Forelimb muscle (tissue), 1 donor: ENCODE measurements at regions not wholly inside any gene's neighbourhood (a gene's known extent, or its start where the extent isn't known, plus 50 kb on each side); places are given as distances from the start of the nearest gene placed in this dataset.
"Not testable (repeated sequence)": the region's sequence is repeated elsewhere in the genome, so short reads cannot be mapped to it uniquely, and the experiment has no call there.

Source experiments
- DNase-seq: peaks from one replicate; pipeline ENCODE4 v3.0.0-alpha.2; 2013; ENCODE audit warnings: low read depth

DNA sequence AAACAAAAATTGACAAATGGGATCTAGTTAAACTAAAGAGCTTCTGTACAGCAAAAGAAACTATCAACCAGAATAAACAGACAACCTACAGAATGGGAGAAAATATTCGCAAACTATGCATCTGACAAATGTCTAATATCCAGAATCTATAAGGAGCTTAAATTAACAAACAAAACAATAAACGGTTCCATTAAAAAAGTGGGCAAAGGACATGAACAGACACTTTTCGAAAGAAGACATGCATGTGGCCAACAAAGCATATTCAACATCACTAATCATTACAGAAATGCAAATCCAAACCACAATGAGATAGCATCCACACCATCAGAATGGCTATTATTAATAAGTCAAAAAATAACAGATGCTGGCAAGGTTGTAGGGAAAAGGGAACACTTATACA lies 50.5 kb upstream of the MED13L start:
- DNase-seq = not testable (repeated sequence)

DNA sequence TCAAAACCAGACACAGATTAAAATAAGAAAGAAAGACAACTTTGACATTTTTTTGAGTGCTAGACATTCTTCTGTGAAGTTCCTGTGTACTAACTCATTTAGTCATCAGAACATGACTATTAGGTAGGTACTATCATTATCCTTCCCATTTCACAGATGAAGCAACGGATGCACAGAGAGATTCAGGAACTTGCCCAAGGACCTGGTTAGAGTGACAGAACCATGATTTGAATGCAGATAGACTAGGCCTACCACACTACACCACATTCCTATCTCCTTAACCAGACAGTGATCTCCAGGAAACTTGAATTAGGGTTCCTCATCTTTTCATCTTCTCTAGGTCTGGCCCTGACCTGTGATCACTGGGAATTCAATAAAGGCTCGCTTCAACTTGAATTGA lies 54.4 kb upstream of the MED13L start:
- DNase-seq = no peak

DNA sequence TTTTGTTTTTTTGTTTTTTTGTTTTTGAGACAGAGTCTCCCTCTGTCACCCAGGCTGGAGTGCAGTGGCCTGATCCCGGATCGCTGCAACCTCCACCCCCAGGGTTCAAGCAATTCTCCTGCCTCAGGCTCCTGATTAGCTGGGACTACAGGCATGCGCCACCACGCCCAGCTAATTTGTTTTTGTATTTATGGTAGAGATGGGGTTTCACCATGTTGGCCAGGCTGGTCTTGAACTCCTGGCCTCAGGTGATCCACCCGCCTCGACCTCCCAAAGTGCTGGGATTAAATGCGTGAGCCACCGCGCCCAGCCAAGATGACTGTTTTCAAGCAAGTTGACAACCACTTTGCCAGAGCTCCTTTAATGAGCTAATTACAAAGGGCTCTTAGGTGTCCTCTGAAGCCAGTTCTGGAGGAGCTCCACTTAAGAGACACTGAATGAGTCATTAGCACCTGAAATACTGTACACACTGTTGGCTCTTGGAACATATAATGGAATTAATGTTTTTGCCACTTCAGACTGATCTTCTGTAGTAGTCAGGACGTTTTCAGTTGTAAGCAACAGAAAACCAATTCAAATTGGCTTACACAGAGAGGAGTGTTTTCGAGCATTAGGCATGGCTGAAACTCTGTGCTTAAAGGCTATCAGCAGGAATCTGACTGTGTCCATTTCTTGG lies 55.4 kb upstream of the MED13L start:
- DNase-seq = no peak

DNA sequence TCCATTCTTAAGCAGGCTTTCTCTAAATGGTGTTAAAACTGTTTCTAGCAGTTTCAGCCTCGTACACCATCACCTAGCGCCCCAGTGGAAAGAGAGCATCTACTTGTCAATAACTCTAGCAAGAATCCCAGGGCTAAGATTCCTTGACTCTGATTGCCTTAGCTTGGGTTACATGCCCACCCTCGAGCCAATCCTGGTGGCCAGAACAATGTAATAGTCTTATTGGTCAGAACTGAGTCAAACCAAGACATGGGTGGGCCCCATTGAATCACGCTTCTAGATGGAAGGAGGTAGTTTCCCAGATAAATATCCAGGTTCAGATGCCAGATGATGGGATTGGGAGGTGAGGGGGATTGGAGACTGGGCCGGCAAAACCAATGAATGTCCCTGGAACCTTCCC lies 55.9 kb upstream of the MED13L start:
- no peak for DNase-seq

DNA sequence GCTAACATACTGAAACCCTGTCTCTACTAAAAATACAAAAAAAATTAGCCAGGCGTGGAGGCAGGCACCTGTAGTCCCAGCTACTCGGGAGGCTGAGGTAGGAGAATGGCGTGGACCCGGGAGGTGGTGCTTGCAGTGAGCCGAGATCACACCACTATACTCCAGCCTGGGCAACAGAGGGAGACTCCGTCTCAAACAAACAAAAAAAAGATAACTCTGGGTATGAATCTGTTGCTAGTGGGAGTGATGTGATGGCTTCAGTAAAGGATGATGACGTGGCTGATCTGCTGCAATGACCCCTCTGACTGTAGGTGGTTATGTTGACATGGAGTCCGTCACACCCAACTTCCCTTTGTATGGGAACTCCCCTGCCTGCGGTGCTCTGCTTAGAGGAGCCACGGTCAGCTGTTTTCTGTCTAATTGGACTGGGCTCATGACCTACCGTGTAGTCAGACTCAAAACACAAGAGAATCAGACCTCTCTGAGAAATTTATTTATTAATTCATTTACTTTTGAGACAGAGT lies 59.1 kb upstream of the MED13L start:
- DNase-seq = no peak

DNA sequence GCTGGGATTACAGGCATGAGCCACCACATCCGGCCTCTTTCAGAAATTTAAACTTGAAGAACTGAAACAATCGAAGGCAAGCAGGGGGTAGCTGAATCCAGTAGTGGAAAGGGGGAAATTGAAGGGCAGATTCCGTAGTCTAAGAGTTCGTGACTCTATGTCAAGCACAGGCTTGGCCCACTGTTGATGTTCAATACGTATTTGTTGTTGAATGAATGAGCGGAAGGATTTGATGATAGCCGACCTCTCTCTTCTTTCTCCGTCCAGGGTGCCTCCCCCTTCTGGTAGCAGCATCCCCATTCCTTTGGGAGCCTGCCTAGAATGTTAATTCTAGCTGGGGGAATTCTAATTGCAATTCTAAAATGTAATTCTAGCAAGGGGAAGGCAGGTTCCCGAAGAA lies 59.8 kb upstream of the MED13L start:
- DNase-seq = no peak

DNA sequence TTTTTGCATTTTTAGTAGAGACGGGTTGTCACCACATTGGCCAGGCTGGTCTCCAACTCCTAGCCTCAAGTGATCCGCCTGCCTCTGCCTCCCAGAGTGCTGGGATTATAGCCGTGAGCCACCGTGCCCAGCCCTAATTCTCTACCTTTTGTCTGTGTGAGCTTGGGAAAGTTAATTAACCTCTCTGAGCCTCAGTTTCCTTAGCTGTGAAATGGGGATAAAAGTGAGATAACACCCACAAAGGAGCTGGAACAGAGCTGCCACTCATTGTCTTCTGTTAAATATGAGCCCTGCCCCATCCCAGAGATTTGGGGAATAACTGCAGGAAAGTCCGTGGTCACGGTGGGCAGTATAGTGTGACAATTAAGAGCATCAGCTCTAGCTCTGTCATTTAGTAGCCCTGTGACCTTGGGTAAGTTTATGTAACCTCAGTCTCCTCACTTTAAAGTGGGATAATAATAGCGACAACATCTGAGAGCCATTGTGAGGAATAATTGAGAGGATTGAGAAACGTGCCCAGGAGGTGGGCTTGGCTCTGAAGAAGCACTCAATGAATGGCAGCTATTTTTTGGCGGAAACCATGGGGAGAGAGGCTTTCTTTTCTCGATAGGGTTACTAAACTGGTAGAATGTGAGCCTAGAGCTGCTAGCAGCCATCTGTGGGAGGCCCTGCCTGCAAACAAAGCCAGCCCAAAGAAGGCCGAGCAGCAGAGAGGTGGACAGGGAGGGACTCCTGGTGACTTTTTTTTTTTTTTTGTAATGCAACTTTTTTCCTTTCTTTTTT lies 60.8 kb upstream of the MED13L start:
- DNase-seq = no peak

DNA sequence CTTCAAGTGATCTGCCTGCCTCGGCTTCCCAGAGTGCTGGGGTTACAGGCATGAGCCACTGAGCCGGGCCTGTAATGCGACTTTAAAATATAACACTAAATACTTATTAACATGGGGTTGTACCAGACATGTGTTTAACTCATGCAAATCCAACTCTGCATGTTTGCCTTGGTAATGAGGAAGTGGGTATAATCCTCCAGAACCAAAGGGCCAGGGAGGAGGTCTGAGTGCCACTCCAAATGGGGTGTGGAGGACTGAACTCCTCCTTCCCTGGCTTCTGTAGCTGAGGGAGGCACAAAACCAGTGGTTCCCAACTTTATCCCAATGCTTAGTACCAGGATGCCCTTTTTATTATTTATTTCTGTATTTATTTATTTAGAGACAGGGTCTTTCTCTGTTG lies 61.6 kb upstream of the MED13L start:
- DNase-seq = no peak

DNA sequence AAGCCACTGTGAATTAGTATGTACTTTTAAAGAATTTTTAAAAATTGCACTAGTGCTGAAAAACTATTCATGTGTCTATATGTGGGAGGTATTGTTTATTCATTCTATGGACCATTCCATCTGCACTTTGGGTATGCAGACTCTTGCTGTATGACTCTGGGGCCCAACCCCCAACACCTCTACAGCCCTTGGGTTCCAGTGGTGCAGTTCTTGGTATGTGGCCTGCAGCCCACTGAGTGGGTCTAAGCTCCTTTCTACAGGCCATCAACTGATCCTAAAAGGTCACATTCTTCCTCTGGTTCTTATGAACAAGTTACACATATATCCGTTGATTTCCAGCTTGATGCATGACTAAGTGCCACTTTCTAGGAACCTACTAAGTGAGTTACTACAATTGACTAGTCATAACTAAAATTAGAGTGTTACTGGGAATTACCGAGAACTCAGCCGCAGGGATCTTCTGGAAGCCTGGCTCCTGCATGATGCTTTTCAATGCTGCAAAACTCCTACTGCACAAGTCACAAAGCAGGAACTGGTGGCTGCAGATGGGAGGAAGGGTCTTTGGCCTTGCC lies 62.4 kb upstream of the MED13L start:
- no peak for DNase-seq

DNA sequence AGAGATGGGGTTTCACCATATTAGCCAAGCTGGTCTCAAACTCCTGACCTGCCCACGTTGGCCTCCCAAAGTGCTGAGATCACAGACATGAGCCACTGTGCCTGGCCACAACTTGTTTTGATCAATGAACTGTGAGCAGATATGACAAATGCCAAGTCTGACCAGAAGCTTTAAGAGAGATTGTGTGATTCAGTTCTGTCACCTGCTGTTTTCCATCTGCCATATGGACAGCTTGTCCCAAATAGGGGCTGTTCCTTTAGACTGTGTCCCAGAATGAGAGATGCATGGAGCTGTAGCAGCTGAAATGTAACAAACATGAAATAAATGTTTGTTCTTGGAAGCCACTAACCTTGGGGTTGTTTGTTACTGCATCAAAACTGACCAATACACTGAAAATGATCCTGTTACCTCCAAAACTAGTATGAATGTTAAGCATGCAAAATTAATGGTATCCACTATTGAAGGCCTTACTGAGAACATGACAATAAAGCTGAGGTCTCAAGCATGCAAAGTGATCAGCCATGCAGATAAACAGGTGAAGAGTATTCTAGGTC lies 65.9 kb upstream of the MED13L start:
- DNase-seq = no peak

DNA sequence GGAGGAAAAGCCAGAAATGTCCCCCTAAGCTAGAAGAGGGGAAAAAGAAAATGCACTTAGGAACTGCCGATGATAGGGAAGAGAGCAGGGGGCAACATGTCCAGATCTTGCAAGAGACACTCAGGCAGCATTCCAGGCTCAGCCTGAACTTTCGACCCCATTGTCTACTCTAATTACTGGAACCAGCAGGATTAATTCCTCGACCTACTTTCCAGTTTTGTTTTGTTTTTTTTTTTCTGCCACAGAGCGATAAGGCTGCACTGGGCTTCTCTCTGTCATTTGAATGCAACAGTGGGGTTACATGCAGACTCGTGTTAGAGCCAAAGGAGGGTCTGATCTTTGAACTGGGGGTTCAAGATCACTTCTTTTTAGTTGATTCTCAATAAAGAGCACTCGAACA lies 68.7 kb upstream of the MED13L start:
- DNase-seq = no peak

DNA sequence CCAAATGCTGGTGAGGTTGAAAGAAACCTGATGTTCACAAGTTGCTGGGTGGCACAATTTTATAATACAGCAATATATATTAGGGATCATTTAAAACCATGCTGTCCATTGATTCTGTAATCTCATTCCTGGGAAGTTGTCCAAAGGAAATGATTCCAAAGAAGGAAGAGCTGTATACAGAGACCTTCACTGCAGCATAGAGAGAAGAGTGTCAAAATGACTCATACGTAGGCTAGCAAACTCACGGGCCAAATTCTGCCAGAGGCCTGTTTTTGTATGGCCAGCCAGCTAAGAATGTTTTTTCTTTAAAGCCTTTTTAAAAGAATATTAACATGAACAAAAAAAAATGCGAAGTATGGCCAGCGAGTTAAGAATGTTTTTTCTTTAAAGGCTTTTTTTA lies 69.2 kb upstream of the MED13L start:
- no peak for DNase-seq

DNA sequence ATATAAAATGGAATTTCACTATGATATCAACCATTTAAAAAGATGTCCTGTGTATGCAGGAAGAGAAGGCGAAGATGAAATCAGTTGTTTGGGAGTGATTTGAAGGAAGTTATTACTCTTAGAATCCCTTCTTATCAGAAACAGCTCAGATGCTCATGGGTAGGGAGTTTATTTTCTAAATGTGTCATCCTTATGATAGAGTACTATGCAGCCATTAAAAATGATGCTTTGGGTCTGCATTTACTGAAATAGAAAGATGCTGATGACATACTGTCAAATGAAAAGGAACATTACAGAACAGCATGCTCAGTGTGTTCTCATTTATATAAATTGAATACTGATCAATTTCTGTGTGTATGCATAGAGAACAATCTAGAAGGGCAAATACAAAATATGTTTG lies 69.8 kb upstream of the MED13L start:
- no peak for DNase-seq

DNA sequence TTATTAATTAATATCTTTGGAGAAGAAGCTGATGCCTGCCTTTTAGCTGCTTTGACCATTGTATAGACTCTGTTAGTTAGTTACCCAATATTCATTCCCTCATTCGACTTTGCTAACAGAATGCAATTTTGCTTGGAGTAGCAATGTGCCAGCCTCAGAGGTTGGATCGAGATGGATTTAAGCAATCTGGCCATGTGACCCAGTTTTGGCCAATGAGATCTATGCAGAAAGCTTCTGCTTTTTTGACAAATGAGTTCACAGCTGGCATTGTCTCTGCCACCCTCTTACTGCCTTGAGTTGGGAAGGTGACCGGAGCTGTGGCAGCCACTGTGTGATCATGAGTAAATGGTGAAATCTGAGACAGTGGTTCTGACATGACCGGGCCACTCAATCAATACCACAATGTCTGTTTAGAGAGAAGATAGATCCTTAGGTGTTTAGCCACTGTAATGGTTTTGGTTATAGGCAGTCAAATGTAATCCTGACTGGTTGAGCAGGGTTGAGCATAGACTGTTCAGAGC lies 74.9 kb upstream of the MED13L start:
- no peak for DNase-seq

DNA sequence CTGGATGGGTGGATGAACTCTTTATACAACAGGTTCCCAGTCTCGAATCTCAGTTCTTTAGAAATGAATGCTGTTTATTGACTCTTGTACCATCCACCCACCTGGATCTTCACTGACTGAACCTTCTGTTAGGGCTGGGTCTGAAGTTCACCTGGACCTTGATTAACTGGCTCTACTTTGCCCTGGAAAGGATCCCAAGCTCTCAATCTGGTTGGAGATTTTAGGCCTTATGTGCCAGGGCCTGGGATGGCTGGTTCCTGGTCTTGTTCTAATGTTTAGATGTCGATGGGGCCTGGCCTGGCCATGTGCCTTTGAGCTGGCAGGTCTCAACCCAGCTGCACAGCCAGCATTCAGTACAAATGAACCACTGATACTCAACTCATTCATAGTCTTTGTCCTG lies 76.5 kb upstream of the MED13L start:
- no peak for DNase-seq

DNA sequence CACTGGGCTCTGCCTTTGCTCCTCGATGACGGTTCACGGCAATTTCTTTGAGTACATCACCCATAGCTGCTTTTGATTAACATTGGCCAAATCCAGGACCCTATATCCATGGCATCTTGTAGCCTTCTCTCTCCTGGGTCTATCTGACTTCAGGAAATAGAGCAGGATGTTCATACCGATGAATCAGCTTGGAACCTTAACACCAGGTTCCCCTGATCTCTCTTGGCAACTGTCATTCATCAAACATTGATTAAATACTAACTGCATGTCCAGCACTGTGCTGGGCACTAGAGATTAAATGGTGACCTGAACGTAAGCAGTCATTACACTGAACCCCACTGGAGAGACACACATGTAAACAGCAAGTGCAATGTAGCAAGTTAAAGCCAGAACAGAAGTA lies 77.0 kb upstream of the MED13L start:
- no peak for DNase-seq

DNA sequence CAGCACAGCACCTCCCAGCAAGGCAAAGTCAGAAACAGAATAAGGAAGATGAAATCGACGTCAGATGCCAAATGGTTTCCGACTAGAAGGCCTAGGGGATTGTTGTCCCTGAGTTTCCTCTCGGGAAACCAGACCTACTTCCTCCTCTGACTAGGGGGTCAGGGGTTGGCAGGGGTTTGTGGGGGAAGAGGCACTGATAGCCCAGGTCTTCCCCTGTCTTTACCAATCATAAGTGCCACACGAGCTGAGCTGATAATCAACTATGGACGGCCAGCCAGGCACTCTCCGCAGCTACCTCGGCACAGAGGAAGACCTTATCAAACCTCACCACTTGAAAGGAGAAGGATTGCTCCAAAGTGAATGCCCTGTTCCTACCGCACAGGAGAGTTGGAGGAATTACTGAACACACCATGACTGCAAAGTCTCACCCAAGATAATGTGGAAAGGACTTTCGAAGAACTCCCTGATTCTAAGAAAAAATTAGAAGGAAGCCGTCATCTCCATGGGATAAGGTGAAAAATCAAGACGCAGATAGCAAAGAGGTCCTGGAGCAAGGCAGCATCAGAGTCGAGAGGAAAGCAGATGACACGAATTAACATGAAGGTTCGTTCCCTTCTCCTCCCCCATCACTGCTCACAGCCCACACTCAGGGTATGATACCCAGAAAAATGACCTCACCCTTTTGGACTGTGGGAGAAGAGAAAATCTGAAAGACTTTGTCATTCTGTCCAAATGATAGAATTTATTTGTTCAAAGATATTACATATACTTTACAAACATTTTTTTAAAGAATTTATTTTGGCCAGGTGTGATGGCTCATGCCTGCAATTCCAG lies 77.7 kb upstream of the MED13L start:
- DNase-seq = no peak

DNA sequence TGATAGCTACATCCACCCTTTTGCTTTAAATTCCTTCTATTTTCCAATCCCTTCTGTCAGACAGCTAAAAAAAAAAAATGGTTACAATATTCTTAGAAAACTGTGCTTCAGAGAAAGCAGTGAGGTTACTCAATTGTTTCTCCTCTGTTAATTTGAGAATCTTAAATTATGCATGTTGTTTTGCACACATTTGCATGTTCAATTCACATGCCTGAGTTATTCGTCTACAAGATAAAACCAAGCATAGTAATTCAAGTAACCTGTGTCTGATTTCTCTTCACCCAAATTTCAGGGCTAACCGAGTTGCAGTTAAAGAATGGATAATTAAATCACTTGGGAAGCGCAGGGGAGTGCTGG lies 81.0 kb upstream of the MED13L start:
- DNase-seq = no peak

DNA sequence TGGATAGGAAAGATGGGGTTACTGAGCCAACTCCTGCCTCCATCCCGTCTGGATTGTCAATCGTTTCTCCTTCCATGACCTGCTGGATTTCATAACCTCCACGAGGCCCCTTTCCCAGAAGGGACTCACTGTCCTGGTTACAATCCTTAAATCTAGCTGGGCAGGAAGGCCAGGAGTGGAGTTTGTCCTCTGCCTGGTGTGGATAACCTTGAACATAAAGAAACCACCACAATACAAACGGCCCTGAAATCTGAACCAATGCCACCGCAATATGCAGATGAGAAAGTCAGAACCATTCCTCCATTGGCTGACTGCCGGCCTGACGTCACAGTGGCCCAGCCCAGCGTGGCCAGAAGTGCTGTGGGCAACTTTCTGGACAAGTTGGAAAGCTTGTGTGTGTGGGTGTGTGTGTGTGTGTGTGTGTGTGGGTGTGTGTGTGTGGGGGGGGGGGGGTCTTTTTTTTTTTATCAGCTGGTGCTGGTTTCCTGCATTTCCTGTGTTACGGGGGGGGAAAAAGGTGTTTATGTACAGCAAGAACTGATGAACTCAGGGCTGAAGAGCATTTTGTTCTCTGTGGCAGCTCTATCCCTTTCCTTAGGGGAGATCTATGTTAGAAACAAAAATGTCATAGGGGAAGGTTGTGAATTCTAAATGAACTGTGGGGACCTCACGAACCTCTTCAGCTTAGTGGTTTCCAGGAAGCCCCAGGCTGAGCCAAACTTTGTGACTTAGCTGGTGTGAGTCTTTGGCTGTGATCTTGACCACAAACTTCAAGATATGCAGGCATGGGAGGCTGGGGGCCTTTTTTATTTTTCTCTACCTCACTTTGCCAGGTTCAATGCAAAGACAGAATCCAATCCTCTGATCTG lies 81.6 kb upstream of the MED13L start:
- peak; percentile 74 for DNase-seq

DNA sequence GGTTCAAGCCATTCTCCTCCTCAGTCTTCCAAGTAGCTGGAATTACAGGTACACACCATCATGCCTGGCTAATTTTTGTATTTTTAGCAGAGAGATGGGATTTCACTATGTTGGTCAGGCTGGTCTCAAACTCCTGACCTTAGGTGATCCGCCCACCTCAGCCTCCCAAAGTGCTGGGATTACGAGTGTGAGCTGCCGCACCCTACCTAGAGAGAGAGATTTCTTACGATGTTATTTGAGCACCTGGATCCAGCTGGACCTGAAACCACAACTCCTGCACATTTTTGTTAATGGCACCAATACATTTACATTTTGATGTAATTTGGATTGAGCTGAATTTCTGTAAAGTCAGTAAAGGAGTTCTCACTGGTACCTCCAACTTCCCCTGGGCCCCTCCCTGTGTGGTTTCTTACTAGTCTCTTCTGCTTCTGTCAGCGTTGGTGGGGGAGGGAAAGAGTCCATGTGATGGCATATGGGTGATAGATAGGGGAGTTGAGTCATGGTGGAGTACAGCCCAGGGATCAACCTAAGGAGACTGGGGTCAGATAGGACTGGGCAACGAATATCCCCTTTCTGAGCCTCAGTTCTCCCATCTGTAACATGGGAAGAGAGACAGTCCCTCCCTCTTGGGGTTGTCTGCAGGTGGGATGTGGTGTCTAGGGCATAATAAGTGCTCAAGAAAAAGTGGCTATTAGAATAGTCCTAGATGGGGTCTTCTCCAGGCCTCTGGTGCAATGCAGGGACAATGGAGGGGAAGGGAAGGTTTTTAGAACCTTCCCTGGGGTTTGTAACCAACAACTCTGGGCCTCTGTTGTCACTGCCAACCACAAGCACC lies 83.3 kb upstream of the MED13L start:
- DNase-seq = no peak
